CD4-positive, alpha-beta memory T cell (primary cell): ENCODE measurements at regions not wholly inside any gene's neighbourhood (a gene's known extent, or its start where the extent isn't known, plus 50 kb on each side); places are given as distances from the start of the nearest gene placed in this dataset.
"Not testable (repeated sequence)": the region's sequence is repeated elsewhere in the genome, so short reads cannot be mapped to it uniquely, and the experiment has no call there.

Source experiments
- CTCF ChIA-PET: fragments of 350-600 bp; sonication (Branson Sonifier 250); formaldehyde crosslinking; loops from one replicate; lab custom pipeline; 2021; ENCODE audit warnings: inconsistent platforms; ENCODE audit not compliant: partially characterized antibody; lab: Charles Lee
- POLR2A ChIA-PET: fragments of 350-600 bp; sonication (Branson Sonifier 250); formaldehyde crosslinking; loops from one replicate; lab custom pipeline; 2021; ENCODE audit not compliant: partially characterized antibody; lab: Charles Lee
- DNase-seq, 5 donors: peaks; one replicate each; pipeline versions ENCODE4 v3.0.0 to v3.0.0-alpha.2; 2020 to 2022; ENCODE audit warnings: mixed read lengths in 1 of 5
- H3K27ac ChIP-seq: one replicate; pipeline ENCODE4 v1.7.0; 2013; ENCODE audit warnings: low read depth, low read length
- H3K27me3 ChIP-seq: 2 replicates; pipeline ENCODE4 v1.7.0; 2013; ENCODE audit warnings: mild to moderate bottlenecking, low read length, moderate library complexity; ENCODE audit not compliant: insufficient read depth
- H3K36me3 ChIP-seq: 2 replicates; pipeline ENCODE4 v1.7.0; 2013; ENCODE audit warnings: mild to moderate bottlenecking, low read length, moderate library complexity; ENCODE audit not compliant: insufficient read depth
- H3K4me1 ChIP-seq: 2 replicates; pipeline ENCODE4 v1.7.0; 2013; ENCODE audit warnings: mild to moderate bottlenecking, low read length, moderate library complexity; ENCODE audit not compliant: insufficient read depth
- H3K4me3 ChIP-seq, 2 donors: one replicate each; pipeline ENCODE4 v1.7.0; 2013; ENCODE audit warnings: low read length in 2 of 2, mild to moderate bottlenecking in 1 of 2
- H3K9me3 ChIP-seq, 2 donors: one replicate each; pipeline ENCODE4 v1.7.0; 2013; ENCODE audit warnings: low read length in 2 of 2, control low read depth in 1 of 2; ENCODE audit not compliant: control insufficient read depth in 1 of 2
- H3K27ac Mint-ChIP-seq, 7 donors: one replicate each; pipeline ENCODE4 v1.8.0; 2020 to 2021; ENCODE audit warnings: mixed read lengths in 7 of 7, mild to moderate bottlenecking in 6 of 7, inconsistent platforms in 3 of 7, moderate library complexity in 3 of 7
- H3K27me3 Mint-ChIP-seq, 2 donors: one replicate each; pipeline ENCODE4 v1.8.0; 2020 to 2021; ENCODE audit warnings: mixed read lengths in 2 of 2
- H3K36me3 Mint-ChIP-seq, 2 donors: one replicate each; pipeline ENCODE4 v1.8.0; 2020 to 2021; ENCODE audit warnings: mixed read lengths in 2 of 2, inconsistent platforms in 1 of 2, mild to moderate bottlenecking in 1 of 2
- H3K4me1 Mint-ChIP-seq, 4 donors: one replicate each; pipeline ENCODE4 v1.8.0; 2020 to 2021; ENCODE audit warnings: mixed read lengths in 4 of 4, mild to moderate bottlenecking in 1 of 4
- H3K4me3 Mint-ChIP-seq, 8 donors: one replicate each; pipeline ENCODE4 v1.8.0; 2020 to 2021; ENCODE audit warnings: mixed read lengths in 8 of 8, mild to moderate bottlenecking in 7 of 8, moderate library complexity in 6 of 8, inconsistent platforms in 3 of 8
- H3K9me3 Mint-ChIP-seq, 8 donors: one replicate each; pipeline ENCODE4 v1.8.0; 2020 to 2021; ENCODE audit warnings: mixed read lengths in 8 of 8, mild to moderate bottlenecking in 5 of 8, inconsistent platforms in 3 of 8, moderate library complexity in 1 of 8
- intact Hi-C: fragments of 100-400 bp; cut with micrococcal nuclease; formaldehyde crosslinking; loops from one replicate; pipeline ENCODE4 v1.15.1; 2023

- DNase-seq: no peak
- Mint-ChIP-seq H3K4me1 (no peaks in the 10 kb centered on the region), H3K9me3 (peaks cover 0 to 5% (median 0%) of the 10 kb centered on the region in 8 donors), H3K4me3 (no peak overlapping the region), H3K36me3 (no peaks in the 10 kb centered on the region), H3K27ac (no peak overlapping the region), H3K27me3 (peaks cover 8 to 10% of the 10 kb centered on the region in 2 donors)
- Histone ChIP-seq H3K4me1 (no peaks in the 10 kb centered on the region), H3K27me3 (no peaks in the 10 kb centered on the region), H3K9me3 (no peaks in the 10 kb centered on the region), H3K36me3 (no peaks in the 10 kb centered on the region), H3K4me3 (no peak overlapping the region), H3K27ac (no peak overlapping the region)
- CTCF ChIA-PET: no interaction called here
- intact Hi-C loops: no loop called here
- POLR2A ChIA-PET: no interaction called here
These were observed 197.8 kb downstream of the EBLN2 start for GRCh38 chr3:73259291-73259690.

- H3K4me1 Mint-ChIP-seq: no peaks in the 10 kb centered on the region
- Histone ChIP-seq H3K4me3 (no peak overlapping the region), H3K27me3 (no peaks in the 10 kb centered on the region), H3K9me3 (no peaks in the 10 kb centered on the region), H3K27ac (no peak overlapping the region), H3K4me1 (no peaks in the 10 kb centered on the region), H3K36me3 (no peaks in the 10 kb centered on the region)
- peaks cover 8% of the 10 kb centered on the region in 2 donors for H3K27me3 Mint-ChIP-seq
- DNase-seq: no peak
- H3K4me3 Mint-ChIP-seq: no peak overlapping the region
- no peak overlapping the region for H3K27ac Mint-ChIP-seq
- CTCF ChIA-PET: no interaction called here
- no peaks in the 10 kb centered on the region for H3K36me3 Mint-ChIP-seq
- POLR2A ChIA-PET: no interaction called here
- peaks cover 0 to 8% (median under 1%) of the 10 kb centered on the region in 8 donors for H3K9me3 Mint-ChIP-seq
- intact Hi-C loops: no loop called here
These were observed 198.4 kb downstream of the EBLN2 start for GRCh38 chr3:73259856-73260255.

DNA sequence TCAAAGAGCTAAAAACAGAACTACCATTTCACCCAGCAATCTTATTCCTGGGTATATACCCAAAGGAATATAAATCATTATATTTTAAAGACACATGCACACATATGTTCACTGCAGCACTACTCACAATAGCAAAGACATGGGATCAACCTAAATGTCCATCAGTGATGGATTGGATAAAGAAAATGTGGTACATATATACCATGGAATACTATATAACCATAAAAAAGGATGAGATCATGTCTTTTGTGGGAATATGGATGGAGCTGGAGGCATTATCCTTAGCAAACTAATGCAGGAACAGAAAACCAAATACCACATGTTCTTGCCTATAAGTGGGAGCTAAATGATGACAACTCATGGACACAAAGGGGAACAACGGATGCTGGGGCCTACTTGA lies 205.1 kb downstream of the EBLN2 start:
- H3K4me3 Mint-ChIP-seq, H3K36me3 Mint-ChIP-seq, H3K4me1 Mint-ChIP-seq, H3K4me3 ChIP-seq, DNase-seq, H3K27ac Mint-ChIP-seq, H3K9me3 ChIP-seq, CTCF ChIA-PET, POLR2A ChIA-PET, H3K27me3 Mint-ChIP-seq, H3K27ac ChIP-seq, H3K4me1 ChIP-seq, H3K27me3 ChIP-seq, H3K36me3 ChIP-seq, intact Hi-C loops: not testable (repeated sequence)
- peaks cover 0 to 13% (median 2%) of the 10 kb centered on the region in 8 donors for H3K9me3 Mint-ChIP-seq

GRCh38 chr3:73269126-73269525 lies 207.7 kb downstream of the EBLN2 start:
- H3K4me3 ChIP-seq, H3K36me3 Mint-ChIP-seq, H3K36me3 ChIP-seq, H3K27ac ChIP-seq, intact Hi-C loops, H3K27ac Mint-ChIP-seq, H3K9me3 ChIP-seq, H3K4me1 ChIP-seq, CTCF ChIA-PET, H3K27me3 Mint-ChIP-seq, H3K4me3 Mint-ChIP-seq, POLR2A ChIA-PET, DNase-seq, H3K4me1 Mint-ChIP-seq, H3K27me3 ChIP-seq: not testable (repeated sequence)
- peaks cover 0 to 13% (median 0%) of the 10 kb centered on the region in 8 donors for H3K9me3 Mint-ChIP-seq

- peaks cover 0 to 4% (median 2%) of the 10 kb centered on the region in 8 donors for H3K9me3 Mint-ChIP-seq
- Histone ChIP-seq H3K4me3 (no peak overlapping the region), H3K9me3 (no peaks in the 10 kb centered on the region), H3K27me3 (no peaks in the 10 kb centered on the region), H3K4me1 (no peaks in the 10 kb centered on the region), H3K27ac (no peak overlapping the region), H3K36me3 (no peaks in the 10 kb centered on the region)
- no peak for DNase-seq
- no peak overlapping the region for H3K4me3 Mint-ChIP-seq
- no peaks in the 10 kb centered on the region for H3K36me3 Mint-ChIP-seq
- ChIA-PET CTCF (no interaction called here), POLR2A (no interaction called here)
- H3K27me3 Mint-ChIP-seq: no peaks in the 10 kb centered on the region
- H3K27ac Mint-ChIP-seq: no peak overlapping the region
- intact Hi-C loops: no loop called here
- H3K4me1 Mint-ChIP-seq: no peaks in the 10 kb centered on the region
These were observed 209.5 kb downstream of the EBLN2 start for GRCh38 chr3:73270839-73271483.

DNA sequence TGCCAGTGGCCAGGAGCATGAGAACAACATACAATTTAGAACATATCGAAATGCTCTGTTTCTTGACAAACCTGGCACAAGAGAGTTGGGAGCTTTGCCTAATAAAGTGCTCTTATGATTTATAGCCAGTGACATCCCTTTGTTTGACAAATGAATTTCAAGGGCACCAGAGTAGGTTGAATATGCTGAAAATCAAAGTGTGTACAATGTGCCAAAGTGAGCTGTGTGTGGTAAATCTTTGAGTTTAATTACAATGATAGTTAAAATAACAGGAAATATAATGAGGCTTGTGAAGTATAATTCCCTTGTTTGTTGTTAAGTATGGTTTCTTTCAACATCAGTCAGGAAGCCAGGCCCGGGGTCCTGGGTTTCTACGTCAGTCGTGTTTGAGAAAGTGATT lies 211.9 kb downstream of the EBLN2 start:
- Mint-ChIP-seq H3K9me3 (peaks cover 0 to 4% (median 2%) of the 10 kb centered on the region in 8 donors), H3K4me1 (no peaks in the 10 kb centered on the region), H3K4me3 (no peak overlapping the region), H3K27me3 (no peaks in the 10 kb centered on the region), H3K27ac (no peak overlapping the region), H3K36me3 (no peaks in the 10 kb centered on the region)
- H3K27ac ChIP-seq: no peak overlapping the region
- intact Hi-C loops: no loop called here
- no peaks in the 10 kb centered on the region for H3K4me1 ChIP-seq
- DNase-seq: no peak
- no peak overlapping the region for H3K4me3 ChIP-seq
- H3K27me3 ChIP-seq: no peaks in the 10 kb centered on the region
- no peaks in the 10 kb centered on the region for H3K36me3 ChIP-seq
- no peaks in the 10 kb centered on the region for H3K9me3 ChIP-seq
- CTCF ChIA-PET: no interaction called here
- POLR2A ChIA-PET: no interaction called here

DNA sequence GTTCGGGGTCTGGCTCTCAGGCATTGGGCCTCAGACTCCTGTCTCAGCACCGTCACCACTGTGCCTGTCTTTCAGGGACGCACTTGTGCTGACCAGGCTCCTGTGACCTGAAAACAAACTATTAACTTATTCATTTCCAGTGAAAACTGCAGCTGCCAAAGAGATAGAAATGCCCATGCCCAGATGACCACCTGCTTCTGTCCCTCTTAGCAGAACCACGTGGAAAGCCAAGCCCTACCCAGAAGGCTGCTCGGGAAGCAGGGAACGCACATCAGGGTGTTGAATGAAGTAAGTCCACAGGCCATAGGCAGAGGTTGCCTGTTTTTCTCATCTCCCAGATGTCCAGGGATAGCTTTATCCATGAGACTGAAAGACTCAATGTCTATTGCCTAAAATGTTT lies 219.3 kb downstream of the EBLN2 start:
- no peaks in the 10 kb centered on the region for H3K27me3 ChIP-seq
- ChIA-PET POLR2A (no interaction called here), CTCF (no interaction called here)
- no peaks in the 10 kb centered on the region for H3K9me3 Mint-ChIP-seq
- H3K27me3 Mint-ChIP-seq: peaks cover 0 to 2% of the 10 kb centered on the region in 2 donors
- H3K36me3 Mint-ChIP-seq: no peaks in the 10 kb centered on the region
- H3K9me3 ChIP-seq: no peaks in the 10 kb centered on the region
- no peaks in the 10 kb centered on the region for H3K4me1 Mint-ChIP-seq
- no peaks in the 10 kb centered on the region for H3K4me1 ChIP-seq
- H3K4me3 ChIP-seq: no peak overlapping the region
- H3K27ac Mint-ChIP-seq: no peak overlapping the region
- H3K4me3 Mint-ChIP-seq: no peak overlapping the region
- no peaks in the 10 kb centered on the region for H3K36me3 ChIP-seq
- no peak for DNase-seq
- H3K27ac ChIP-seq: no peak overlapping the region
- intact Hi-C loops: no loop called here

- H3K36me3 Mint-ChIP-seq: no peaks in the 10 kb centered on the region
- H3K36me3 ChIP-seq: no peaks in the 10 kb centered on the region
- ChIA-PET POLR2A (no interaction called here), CTCF (no interaction called here)
- H3K4me1 ChIP-seq: no peaks in the 10 kb centered on the region
- no peak overlapping the region for H3K4me3 Mint-ChIP-seq
- no peaks in the 10 kb centered on the region for H3K9me3 ChIP-seq
- H3K4me3 ChIP-seq: no peak overlapping the region
- H3K9me3 Mint-ChIP-seq: no peaks in the 10 kb centered on the region
- H3K27ac ChIP-seq: no peak overlapping the region
- no peak for DNase-seq
- no peak overlapping the region for H3K27ac Mint-ChIP-seq
- intact Hi-C loops: no loop called here
- no peaks in the 10 kb centered on the region for H3K4me1 Mint-ChIP-seq
- no peaks in the 10 kb centered on the region for H3K27me3 ChIP-seq
- peaks cover 0 to 2% of the 10 kb centered on the region in 2 donors for H3K27me3 Mint-ChIP-seq
These were observed 223.0 kb downstream of the EBLN2 start for GRCh38 chr3:73284472-73284871.
